ENCODE measurements at regions not wholly inside any gene's neighbourhood (a gene's known extent, or its start where the extent isn't known, plus 50 kb on each side); places are given as distances from the start of the nearest gene placed in this dataset.

DNA sequence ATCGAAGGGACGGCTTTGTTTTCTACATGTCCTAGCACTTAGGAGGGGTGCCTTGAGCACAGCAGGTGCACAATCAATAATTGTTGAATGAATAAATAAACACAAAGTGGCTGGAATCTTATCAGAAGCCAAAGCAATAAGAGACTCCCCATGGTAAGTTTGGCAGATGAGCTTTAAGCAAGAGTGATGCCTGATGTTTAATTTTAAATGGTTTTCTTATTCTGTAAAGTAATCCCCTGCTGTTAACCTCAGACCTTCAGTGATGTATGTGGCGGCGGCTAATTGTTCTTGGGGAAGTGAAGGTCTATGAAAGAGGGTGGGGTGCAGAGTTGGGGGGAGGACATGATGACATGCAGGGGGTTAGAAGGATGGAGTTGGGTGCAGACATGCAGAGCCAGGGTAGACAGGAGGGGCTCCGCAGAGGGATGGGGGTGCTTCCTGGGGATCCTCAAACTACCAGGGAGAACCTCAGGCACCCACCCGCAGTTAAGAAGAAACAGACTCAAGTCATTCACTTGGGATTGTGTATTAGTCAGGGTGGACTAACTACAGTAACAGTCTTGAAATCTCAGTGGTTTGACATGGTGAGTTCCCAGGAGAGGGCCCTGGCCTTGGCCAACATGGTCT lies 65.7 kb upstream of the SHB start:
- TF ChIP-seq, protein P1, sequence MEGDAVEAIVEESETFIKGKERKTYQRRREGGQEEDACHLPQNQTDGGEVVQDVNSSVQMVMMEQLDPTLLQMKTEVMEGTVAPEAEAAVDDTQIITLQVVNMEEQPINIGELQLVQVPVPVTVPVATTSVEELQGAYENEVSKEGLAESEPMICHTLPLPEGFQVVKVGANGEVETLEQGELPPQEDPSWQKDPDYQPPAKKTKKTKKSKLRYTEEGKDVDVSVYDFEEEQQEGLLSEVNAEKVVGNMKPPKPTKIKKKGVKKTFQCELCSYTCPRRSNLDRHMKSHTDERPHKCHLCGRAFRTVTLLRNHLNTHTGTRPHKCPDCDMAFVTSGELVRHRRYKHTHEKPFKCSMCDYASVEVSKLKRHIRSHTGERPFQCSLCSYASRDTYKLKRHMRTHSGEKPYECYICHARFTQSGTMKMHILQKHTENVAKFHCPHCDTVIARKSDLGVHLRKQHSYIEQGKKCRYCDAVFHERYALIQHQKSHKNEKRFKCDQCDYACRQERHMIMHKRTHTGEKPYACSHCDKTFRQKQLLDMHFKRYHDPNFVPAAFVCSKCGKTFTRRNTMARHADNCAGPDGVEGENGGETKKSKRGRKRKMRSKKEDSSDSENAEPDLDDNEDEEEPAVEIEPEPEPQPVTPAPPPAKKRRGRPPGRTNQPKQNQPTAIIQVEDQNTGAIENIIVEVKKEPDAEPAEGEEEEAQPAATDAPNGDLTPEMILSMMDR (IDR thresholded peaks at IDR 0.05; ENCODE audit: low read depth, low read length) = no peak
- TF ChIP-seq EZH2phosphoT487 (IDR thresholded peaks at IDR 0.05; ENCODE audit: low read depth) = no peak

Data from OCI-LY3 (cell line).